EH (cell line): ENCODE measurements at regions not wholly inside any gene's neighbourhood (a gene's known extent, or its start where the extent isn't known, plus 50 kb on each side); places are given as distances from the start of the nearest gene placed in this dataset.
A peak's percentile ranks its signal among the peaks of the same experiment; 100 is the strongest.
"Not testable (repeated sequence)": the region's sequence is repeated elsewhere in the genome, so short reads cannot be mapped to it uniquely, and the experiment has no call there.

Source experiments
- DNase-seq: peaks from one replicate; pipeline ENCODE4 v3.0.0-alpha.2; 2015; ENCODE audit warnings: low read depth

GRCh38 chr13:109939180-109939579 is 152.8 kb upstream of the IRS2 start:
- no peak for DNase-seq

GRCh38 chr13:109938255-109938936 is 152.0 kb upstream of the IRS2 start:
- DNase-seq = peak; percentile 65

GRCh38 chr13:109934520-109934919 is 148.1 kb upstream of the IRS2 start:
- not testable (repeated sequence) for DNase-seq

GRCh38 chr13:109933476-109933875 is 147.1 kb upstream of the IRS2 start:
- DNase-seq = no peak

GRCh38 chr13:109924376-109924775 is 138.0 kb upstream of the IRS2 start:
- DNase-seq = no peak

- no peak for DNase-seq
Measured at GRCh38 chr13:109922518-109922917, 136.1 kb upstream of the IRS2 start.

GRCh38 chr13:109919715-109920375 is 133.5 kb upstream of the IRS2 start:
- DNase-seq = peak; percentile 58

GRCh38 chr13:109918179-109918711 is 131.9 kb upstream of the IRS2 start:
- DNase-seq = peak; percentile 54

- DNase-seq = peak; percentile 41
Measured at GRCh38 chr13:109917422-109917821, 131.0 kb upstream of the IRS2 start.

- DNase-seq = no peak
Measured at GRCh38 chr13:109913936-109914510, 127.6 kb upstream of the IRS2 start.

GRCh38 chr13:109913186-109913585 is 126.8 kb upstream of the IRS2 start:
- no peak for DNase-seq

- DNase-seq = no peak
Measured at GRCh38 chr13:109910194-109910593, 123.8 kb upstream of the IRS2 start.

GRCh38 chr13:109906976-109907375 is 120.6 kb upstream of the IRS2 start:
- peak; percentile 19 for DNase-seq

- peak; percentile 7 for DNase-seq
Measured at GRCh38 chr13:109904218-109904617, 117.8 kb upstream of the IRS2 start.

- no peak for DNase-seq
Measured at GRCh38 chr13:109900741-109901140, 114.4 kb upstream of the IRS2 start.

- DNase-seq = no peak
Measured at GRCh38 chr13:109900320-109900719, 113.9 kb upstream of the IRS2 start.

- no peak for DNase-seq
Measured at GRCh38 chr13:109899748-109900147, 113.4 kb upstream of the IRS2 start.

- no peak for DNase-seq
Measured at GRCh38 chr13:109899316-109899715, 112.9 kb upstream of the IRS2 start.

GRCh38 chr13:109897988-109898624 is 111.7 kb upstream of the IRS2 start:
- no peak for DNase-seq

- no peak for DNase-seq
Measured at GRCh38 chr13:109892101-109892500, 105.7 kb upstream of the IRS2 start.

GRCh38 chr13:109885235-109885634 is 98.9 kb upstream of the IRS2 start:
- DNase-seq = no peak

- DNase-seq = no peak
Measured at GRCh38 chr13:109884462-109884861, 98.1 kb upstream of the IRS2 start.
